ENCODE measurements at regions not wholly inside any gene's neighbourhood (a gene's known extent, or its start where the extent isn't known, plus 50 kb on each side); places are given as distances from the start of the nearest gene placed in this dataset.

DNA sequence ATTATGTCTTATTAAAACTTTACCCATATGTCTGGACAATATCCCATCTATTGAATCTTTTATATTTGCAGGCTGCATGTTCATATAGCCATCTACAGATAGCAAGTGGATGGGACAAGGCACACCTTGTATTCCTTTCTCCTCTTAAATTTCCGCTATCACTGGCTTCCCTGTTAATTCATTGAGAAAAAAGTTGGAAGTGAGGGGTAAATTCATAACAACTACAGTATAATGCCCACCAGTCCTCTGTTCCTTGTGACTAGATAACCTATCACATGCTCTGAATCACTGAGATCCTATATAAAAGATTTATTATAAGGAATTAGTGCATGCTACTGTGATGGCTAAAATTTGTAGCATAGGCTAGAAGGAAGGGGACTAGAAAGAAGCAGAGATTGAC, 1005.8 kb upstream of the ATXN8OS start:
- in situ Hi-C loops (cut with MboI): no loop called here
- H3K36me3 ChIP-seq (ENCODE audit: low read depth): no peaks in the 10 kb centered on the region

GRCh38 chr13:69094485-69094884, 1013.1 kb upstream of the ATXN8OS start:
- no peak for TF ChIP-seq EZH2phosphoT487 (IDR thresholded peaks at IDR 0.05; ENCODE audit: insufficient read depth, low read depth)
- TF ChIP-seq EZH2 (IDR thresholded peaks at IDR 0.05; ENCODE audit: insufficient read depth, poor library complexity, severe bottlenecking): no peak
- Histone ChIP-seq H3K4me2 (ENCODE audit: unreplicated experiment) (no peak overlapping the region), H3K9me2 (ENCODE audit: insufficient read depth) (no peaks in the 10 kb centered on the region), H3K4me1 (ENCODE audit: insufficient read depth) (no peaks in the 10 kb centered on the region), H4K20me1 (ENCODE audit: insufficient read depth) (no peaks in the 10 kb centered on the region), H3K27ac (no peak overlapping the region), H3F3A (ENCODE audit: insufficient read depth) (no peaks in the 10 kb centered on the region), H2AFZ (no peak overlapping the region), H3K36me3 (ENCODE audit: low read depth) (no peaks in the 10 kb centered on the region), H3K4me3 (no peak overlapping the region), H3K9me3 (ENCODE audit: low read depth) (no peaks in the 10 kb centered on the region), H3K79me2 (ENCODE audit: insufficient read depth) (no peaks in the 10 kb centered on the region), H3K27me3 (replicated peaks; ENCODE audit: insufficient read depth) (no peaks in the 10 kb centered on the region), H3K9ac (no peak overlapping the region)
- in situ Hi-C loops (cut with MboI): no loop called here
- DNase-seq: no peak
- WGBS, 2 experiments (ENCODE audit: low coverage in 1 of 2, low lambda C conversion rate in 2 of 2, missing lambda C conversion rate in 2 of 2): 4 to 5% methylated on average over 1 of the region's 1 CpG

More for the DNA sequence above, 1005.8 kb upstream of the ATXN8OS start:
- DNase-seq: no peak
- Histone ChIP-seq H3K4me2 (ENCODE audit: unreplicated experiment) (no peak overlapping the region), H3F3A (ENCODE audit: insufficient read depth) (no peaks in the 10 kb centered on the region), H3K4me3 (no peak overlapping the region), H3K27me3 (replicated peaks; ENCODE audit: insufficient read depth) (no peaks in the 10 kb centered on the region), H2AFZ (no peak overlapping the region), H3K9ac (no peak overlapping the region), H4K20me1 (ENCODE audit: insufficient read depth) (no peaks in the 10 kb centered on the region), H3K9me3 (ENCODE audit: low read depth) (no peaks in the 10 kb centered on the region), H3K79me2 (ENCODE audit: insufficient read depth) (no peaks in the 10 kb centered on the region), H3K4me1 (ENCODE audit: insufficient read depth) (no peaks in the 10 kb centered on the region), H3K9me2 (ENCODE audit: insufficient read depth) (no peaks in the 10 kb centered on the region), H3K27ac (no peak overlapping the region)
- no peak for TF ChIP-seq EZH2phosphoT487 (IDR thresholded peaks at IDR 0.05; ENCODE audit: insufficient read depth, low read depth)
- TF ChIP-seq EZH2 (IDR thresholded peaks at IDR 0.05; ENCODE audit: insufficient read depth, poor library complexity, severe bottlenecking): no peak
- WGBS, 2 experiments (ENCODE audit: low coverage in 1 of 2, low lambda C conversion rate in 2 of 2, missing lambda C conversion rate in 2 of 2): 12 to 13% methylated on average over 1 of the region's 1 CpG

GRCh38 chr13:69092615-69093322, 1014.9 kb upstream of the ATXN8OS start:
- Histone ChIP-seq H3K27me3 (replicated peaks; ENCODE audit: insufficient read depth) (no peaks in the 10 kb centered on the region), H3K9ac (no peak overlapping the region), H3K79me2 (ENCODE audit: insufficient read depth) (no peaks in the 10 kb centered on the region), H2AFZ (no peak overlapping the region), H3F3A (ENCODE audit: insufficient read depth) (no peaks in the 10 kb centered on the region), H3K4me2 (ENCODE audit: unreplicated experiment) (no peak overlapping the region), H4K20me1 (ENCODE audit: insufficient read depth) (no peaks in the 10 kb centered on the region), H3K27ac (no peak overlapping the region), H3K36me3 (ENCODE audit: low read depth) (no peaks in the 10 kb centered on the region), H3K9me3 (ENCODE audit: low read depth) (no peaks in the 10 kb centered on the region), H3K9me2 (ENCODE audit: insufficient read depth) (no peaks in the 10 kb centered on the region), H3K4me1 (ENCODE audit: insufficient read depth) (no peaks in the 10 kb centered on the region), H3K4me3 (no peak overlapping the region)
- WGBS, 2 experiments (ENCODE audit: low coverage in 1 of 2, low lambda C conversion rate in 2 of 2, missing lambda C conversion rate in 2 of 2): 11 to 12% methylated on average over 6 of the region's 6 CpGs
- in situ Hi-C loops (cut with MboI): no loop called here
- no peak for DNase-seq
- TF ChIP-seq EZH2phosphoT487 (IDR thresholded peaks at IDR 0.05; ENCODE audit: insufficient read depth, low read depth) (no peak), EZH2 (IDR thresholded peaks at IDR 0.05; ENCODE audit: insufficient read depth, poor library complexity, severe bottlenecking) (no peak)

DNA sequence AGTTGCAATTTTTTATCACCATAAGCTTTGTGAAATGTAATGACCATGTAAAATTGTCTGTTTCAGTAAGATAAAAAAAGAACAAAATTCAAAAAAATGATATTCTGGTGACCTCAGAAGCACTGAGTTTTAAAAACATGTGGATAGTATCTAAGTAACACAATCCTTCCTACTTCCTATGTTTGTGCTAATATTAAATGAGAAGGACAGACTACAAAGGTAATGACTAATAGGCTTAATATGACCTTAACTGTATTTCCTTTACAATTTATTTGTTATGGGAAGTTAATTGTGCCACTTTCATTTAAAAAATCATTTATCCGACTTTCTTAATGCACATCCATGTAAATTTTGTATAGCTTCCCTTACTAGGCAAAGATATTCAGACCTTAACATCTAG, 1030.4 kb upstream of the ATXN8OS start:
- no peaks in the 10 kb centered on the region for H3F3A ChIP-seq (ENCODE audit: insufficient read depth)
- peaks cover 4% of the 10 kb centered on the region for H3K9me3 ChIP-seq (ENCODE audit: low read depth)
- H3K27me3 ChIP-seq (replicated peaks; ENCODE audit: insufficient read depth): no peaks in the 10 kb centered on the region
- no peak overlapping the region for H3K4me3 ChIP-seq
- in situ Hi-C loops (cut with MboI): no loop called here
- 0% methylated on average over 1 of the region's 1 CpG for WGBS, 2 experiments (ENCODE audit: low coverage in 1 of 2, low lambda C conversion rate in 2 of 2, missing lambda C conversion rate in 2 of 2)
- no peaks in the 10 kb centered on the region for H3K36me3 ChIP-seq (ENCODE audit: low read depth)
- no peaks in the 10 kb centered on the region for H3K4me1 ChIP-seq (ENCODE audit: insufficient read depth)
- H3K9ac ChIP-seq: no peak overlapping the region
- H3K4me2 ChIP-seq (ENCODE audit: unreplicated experiment): no peak overlapping the region
- no peaks in the 10 kb centered on the region for H4K20me1 ChIP-seq (ENCODE audit: insufficient read depth)
- no peaks in the 10 kb centered on the region for H3K79me2 ChIP-seq (ENCODE audit: insufficient read depth)
- DNase-seq: no peak
- H3K9me2 ChIP-seq (ENCODE audit: insufficient read depth): no peaks in the 10 kb centered on the region
- H3K27ac ChIP-seq: no peak overlapping the region
- H2AFZ ChIP-seq: no peak overlapping the region
- TF ChIP-seq EZH2phosphoT487 (IDR thresholded peaks at IDR 0.05; ENCODE audit: insufficient read depth, low read depth) (no peak), EZH2 (IDR thresholded peaks at IDR 0.05; ENCODE audit: insufficient read depth, poor library complexity, severe bottlenecking) (no peak)

Data from GM23248 (cell line).